Neural progenitor cell (in vitro differentiated cells): ENCODE measurements at regions not wholly inside any gene's neighbourhood (a gene's known extent, or its start where the extent isn't known, plus 50 kb on each side); places are given as distances from the start of the nearest gene placed in this dataset.

Source experiments
- DNase-seq: peaks from one replicate; pipeline ENCODE4 v3.0.0-alpha.2; 2016; ENCODE audit warnings: low spot score
- H2AFZ ChIP-seq: fragments of 200-600 bp; sonication (generic); replicated peaks from 2 replicates; pipeline ENCODE4 v1.6.1; 2016; ENCODE audit warnings: antibody characterized with exemption
- H3F3A ChIP-seq: fragments of 200-600 bp; sonication (generic); 2 replicates; pipeline ENCODE4 v1.6.1; 2016; ENCODE audit warnings: antibody characterized with exemption, low read depth
- H3K27ac ChIP-seq: fragments of 200-600 bp; sonication (generic); 2 replicates; pipeline ENCODE4 v1.5.1; 2016; ENCODE audit warnings: mild to moderate bottlenecking
- H3K27me3 ChIP-seq: fragments of 200-600 bp; sonication (generic); 2 replicates; pipeline ENCODE4 v1.6.1; 2016; ENCODE audit warnings: mild to moderate bottlenecking, moderate library complexity
- H3K36me3 ChIP-seq: fragments of 200-600 bp; sonication (generic); 2 replicates; pipeline ENCODE4 v1.5.1; 2016
- H3K4me1 ChIP-seq: fragments of 200-600 bp; sonication (generic); 2 replicates; pipeline ENCODE4 v1.6.1; 2016; ENCODE audit warnings: mixed run types
- H3K4me2 ChIP-seq: fragments of 200-600 bp; sonication (generic); 2 replicates; pipeline ENCODE4 v1.6.1; 2016
- H3K4me3 ChIP-seq: fragments of 200-600 bp; sonication (generic); 2 replicates; pipeline ENCODE4 v1.5.1; 2016
- H3K79me2 ChIP-seq: fragments of 200-600 bp; sonication (generic); 2 replicates; pipeline ENCODE4 v1.6.1; 2016; ENCODE audit warnings: low read depth
- H3K9ac ChIP-seq: fragments of 200-600 bp; sonication (generic); 2 replicates; pipeline ENCODE4 v1.6.1; 2016
- H3K9me3 ChIP-seq: fragments of 200-600 bp; sonication (generic); 2 replicates; pipeline ENCODE4 v1.5.1; 2016; ENCODE audit warnings: low read depth
- H4K20me1 ChIP-seq: fragments of 200-600 bp; sonication (generic); 2 replicates; pipeline ENCODE4 v1.6.1; 2016; ENCODE audit warnings: low read depth
- H3K27ac Mint-ChIP-seq: 3 replicates; pipeline ENCODE4 v1.8.0; 2021; ENCODE audit warnings: mixed read lengths
- H3K27me3 Mint-ChIP-seq: 2 replicates; pipeline ENCODE4 v1.8.0; 2022; ENCODE audit warnings: low read depth, mild to moderate bottlenecking, inconsistent platforms, moderate library complexity, mixed read lengths; ENCODE audit not compliant: insufficient read depth
- H3K36me3 Mint-ChIP-seq: 3 replicates; pipeline ENCODE4 v1.8.0; 2021; ENCODE audit warnings: mixed read lengths
- H3K4me1 Mint-ChIP-seq: 3 replicates; pipeline ENCODE4 v1.8.0; 2021; ENCODE audit warnings: mixed read lengths
- H3K4me3 Mint-ChIP-seq: 3 replicates; pipeline ENCODE4 v1.8.0; 2021; ENCODE audit warnings: mild to moderate bottlenecking, moderate library complexity, mixed read lengths
- H3K9me3 Mint-ChIP-seq: 3 replicates; pipeline ENCODE4 v1.8.0; 2020; ENCODE audit warnings: mixed read lengths
- CTCF ChIP-seq: fragments of 200-600 bp; sonication (generic); IDR thresholded peaks from 2 replicates; pipeline ENCODE4 v1.5.1; 2017; ENCODE audit warnings: antibody characterized with exemption, mild to moderate bottlenecking
- EZH2 ChIP-seq: fragments of 200-600 bp; sonication (generic); IDR thresholded peaks from 2 replicates; pipeline ENCODE4 v1.6.1; 2017; ENCODE audit warnings: antibody characterized with exemption, mild to moderate bottlenecking, moderate library complexity
- EZH2phosphoT487 ChIP-seq: fragments of 200-600 bp; sonication (generic); IDR thresholded peaks from 2 replicates; pipeline ENCODE4 v1.6.1; 2017; ENCODE audit warnings: antibody characterized with exemption

- no peak for DNase-seq
- no peak overlapping the region for H3K4me2 ChIP-seq
- no peaks in the 10 kb centered on the region for H3K27me3 ChIP-seq
- H3K36me3 Mint-ChIP-seq, result no peaks in the 10 kb centered on the region
- no peak overlapping the region for H2AFZ ChIP-seq
- no peaks in the 10 kb centered on the region for H3K79me2 ChIP-seq
- peaks cover 4% of the 10 kb centered on the region for H3K27me3 Mint-ChIP-seq
- H3K9ac ChIP-seq, result no peak overlapping the region
- H3F3A ChIP-seq, result no peaks in the 10 kb centered on the region
- H3K9me3 Mint-ChIP-seq, result no peaks in the 10 kb centered on the region
- H3K36me3 ChIP-seq, result no peaks in the 10 kb centered on the region
- no peak overlapping the region for H3K27ac ChIP-seq
- no peaks in the 10 kb centered on the region for H3K9me3 ChIP-seq
- TF ChIP-seq EZH2phosphoT487 (no peak), EZH2 (no peak), CTCF (no peak)
- no peaks in the 10 kb centered on the region for H3K4me1 Mint-ChIP-seq
- no peak overlapping the region for H3K27ac Mint-ChIP-seq
- H3K4me3 Mint-ChIP-seq, result no peak overlapping the region
- no peak overlapping the region for H3K4me3 ChIP-seq
- no peaks in the 10 kb centered on the region for H3K4me1 ChIP-seq
- no peaks in the 10 kb centered on the region for H4K20me1 ChIP-seq
Measured at GRCh38 chr15:69658411-69658945, 205.9 kb downstream of the RPLP1 start.

GRCh38 chr15:69659454-69660050 lies 206.9 kb downstream of the RPLP1 start:
- no peak overlapping the region for H2AFZ ChIP-seq
- H3K9me3 ChIP-seq, result no peaks in the 10 kb centered on the region
- no peak overlapping the region for H3K4me3 ChIP-seq
- no peak overlapping the region for H3K9ac ChIP-seq
- no peak overlapping the region for H3K27ac Mint-ChIP-seq
- H3F3A ChIP-seq, result no peaks in the 10 kb centered on the region
- no peak for DNase-seq
- no peak for TF ChIP-seq CTCF
- no peak for TF ChIP-seq EZH2phosphoT487
- no peak for TF ChIP-seq EZH2
- H3K4me1 Mint-ChIP-seq, result peaks cover 2% of the 10 kb centered on the region
- no peaks in the 10 kb centered on the region for H3K27me3 ChIP-seq
- H3K4me1 ChIP-seq, result no peaks in the 10 kb centered on the region
- no peaks in the 10 kb centered on the region for H3K36me3 ChIP-seq
- no peaks in the 10 kb centered on the region for H4K20me1 ChIP-seq
- H3K4me3 Mint-ChIP-seq, result no peak overlapping the region
- H3K27ac ChIP-seq, result no peak overlapping the region
- H3K9me3 Mint-ChIP-seq, result no peaks in the 10 kb centered on the region
- no peaks in the 10 kb centered on the region for H3K79me2 ChIP-seq
- H3K36me3 Mint-ChIP-seq, result no peaks in the 10 kb centered on the region
- peaks cover 4% of the 10 kb centered on the region for H3K27me3 Mint-ChIP-seq
- H3K4me2 ChIP-seq, result no peak overlapping the region

- TF ChIP-seq EZH2 (no peak), CTCF (no peak), EZH2phosphoT487 (no peak)
- H3K36me3 Mint-ChIP-seq, result no peaks in the 10 kb centered on the region
- H3K4me1 Mint-ChIP-seq, result peaks cover 8% of the 10 kb centered on the region
- H3K4me3 Mint-ChIP-seq, result no peak overlapping the region
- Histone ChIP-seq H3K9ac (no peak overlapping the region), H3K9me3 (no peaks in the 10 kb centered on the region), H3K27ac (no peak overlapping the region), H3K4me3 (no peak overlapping the region), H3K4me2 (no peak overlapping the region), H4K20me1 (no peaks in the 10 kb centered on the region), H3K27me3 (no peaks in the 10 kb centered on the region), H3K4me1 (no peaks in the 10 kb centered on the region), H3K36me3 (no peaks in the 10 kb centered on the region), H3F3A (no peaks in the 10 kb centered on the region), H2AFZ (no peak overlapping the region), H3K79me2 (no peaks in the 10 kb centered on the region)
- H3K27ac Mint-ChIP-seq, result no peak overlapping the region
- no peaks in the 10 kb centered on the region for H3K9me3 Mint-ChIP-seq
- no peak for DNase-seq
- peaks cover 4% of the 10 kb centered on the region for H3K27me3 Mint-ChIP-seq
Measured at GRCh38 chr15:69660114-69660513, 207.5 kb downstream of the RPLP1 start.
